Endodermal cell (in vitro differentiated cells): ENCODE measurements at regions not wholly inside any gene's neighbourhood (a gene's known extent, or its start where the extent isn't known, plus 50 kb on each side); places are given as distances from the start of the nearest gene placed in this dataset.

Experiments used
- DNase-seq: peaks from one replicate; pipeline ENCODE4 v3.0.0-alpha.2; 2017
- H3K27ac ChIP-seq: 2 replicates; pipeline ENCODE4 v1.5.1; 2013; ENCODE audit warnings: mild to moderate bottlenecking, low read depth, low read length, moderate library complexity
- H3K27me3 ChIP-seq: 2 replicates; pipeline ENCODE4 v1.6.1; 2013; ENCODE audit warnings: mild to moderate bottlenecking, low read length, moderate library complexity; ENCODE audit not compliant: insufficient read depth, control insufficient read depth, poor library complexity, severe bottlenecking
- H3K36me3 ChIP-seq: 2 replicates; pipeline ENCODE4 v1.7.0; 2013; ENCODE audit warnings: mild to moderate bottlenecking, low read length, moderate library complexity; ENCODE audit not compliant: control insufficient read depth, insufficient read depth
- H3K4me1 ChIP-seq: one replicate; pipeline ENCODE4 v1.7.0; 2013; ENCODE audit warnings: low read length; ENCODE audit not compliant: control insufficient read depth, insufficient read depth
- H3K4me3 ChIP-seq: 2 replicates; pipeline ENCODE4 v1.5.1; 2013; ENCODE audit warnings: mild to moderate bottlenecking, low read length, moderate library complexity
- H3K9ac ChIP-seq: 2 replicates; pipeline ENCODE4 v1.6.1; 2013; ENCODE audit warnings: mild to moderate bottlenecking, low read length, moderate library complexity; ENCODE audit not compliant: poor library complexity, severe bottlenecking; ENCODE audit errors: extremely low read depth
- H3K9me3 ChIP-seq: 2 replicates; pipeline ENCODE4 v1.6.1; 2013; ENCODE audit warnings: mild to moderate bottlenecking, low read length, moderate library complexity; ENCODE audit not compliant: control insufficient read depth
- H3K27ac Mint-ChIP-seq: 2 replicates; pipeline ENCODE4 v1.8.0; 2020; ENCODE audit warnings: mixed read lengths
- H3K27me3 Mint-ChIP-seq: 2 replicates; pipeline ENCODE4 v1.8.0; 2021; ENCODE audit warnings: mild to moderate bottlenecking, mixed read lengths; ENCODE audit not compliant: insufficient read depth
- H3K36me3 Mint-ChIP-seq: 2 replicates; pipeline ENCODE4 v1.8.0; 2020; ENCODE audit warnings: low read depth, mixed read lengths
- H3K4me1 Mint-ChIP-seq: 2 replicates; pipeline ENCODE4 v1.8.0; 2020; ENCODE audit warnings: mixed read lengths
- H3K4me3 Mint-ChIP-seq: 2 replicates; pipeline ENCODE4 v1.8.0; 2020; ENCODE audit warnings: mild to moderate bottlenecking, moderate library complexity, mixed read lengths
- H3K9me3 Mint-ChIP-seq: 2 replicates; pipeline ENCODE4 v1.8.0; 2020; ENCODE audit warnings: mild to moderate bottlenecking, mixed read lengths
- WGBS, 2 experiments: methylation state at CpG; one replicate each; pipeline versions ENCODE4 v1.1.5 to v1.1.7; 2013; ENCODE audit warnings: missing lambda C conversion rate in 2 of 2, mixed read lengths in 1 of 2; ENCODE audit not compliant: insufficient coverage in 1 of 2, insufficient read length in 1 of 2; 5-methylcytosine and 5-hydroxymethylcytosine counted together
- TF ChIP-seq, protein P1 (sequence below): fragments of 200-600 bp; sonication (generic); conservative IDR thresholded peaks from 2 replicates; pipeline ENCODE4 v1.5.0; 2021; ENCODE audit warnings: antibody characterized with exemption, mild to moderate bottlenecking

DNA sequence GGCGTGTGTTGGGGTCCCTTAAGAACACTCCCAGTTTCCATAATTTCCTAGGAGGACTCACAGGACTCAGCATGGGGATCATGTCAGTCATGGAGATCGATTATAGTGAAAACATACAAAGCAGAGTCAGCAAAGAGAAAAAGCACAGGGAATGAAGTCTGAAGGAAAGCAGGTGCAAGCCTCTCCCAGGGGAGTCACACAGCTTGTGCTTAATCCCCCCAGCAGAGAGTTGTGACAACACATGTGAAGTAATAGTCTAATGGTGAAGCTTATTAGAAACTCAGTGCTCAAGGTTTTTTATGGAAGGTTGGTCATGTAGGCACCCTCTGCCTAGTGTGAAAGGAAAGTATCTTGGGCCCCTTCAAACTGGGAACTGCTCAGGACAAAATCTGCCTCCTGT lies 149.0 kb upstream of the SEL1L start:
- Histone ChIP-seq H3K4me3 (no peak overlapping the region), H3K9ac (no peak overlapping the region), H3K4me1 (peaks cover 19% of the 10 kb centered on the region), H3K9me3 (peaks cover 8% of the 10 kb centered on the region), H3K27ac (no peak overlapping the region), H3K36me3 (no peaks in the 10 kb centered on the region), H3K27me3 (no peaks in the 10 kb centered on the region)
- 94 to 100% methylated on average over 2 of the region's 2 CpGs for WGBS, 2 experiments
- DNase-seq, result no peak
- Mint-ChIP-seq H3K36me3 (peaks cover 6% of the 10 kb centered on the region), H3K4me1 (peaks cover 41% of the 10 kb centered on the region), H3K27ac (no peak overlapping the region), H3K4me3 (no peak overlapping the region), H3K27me3 (peaks cover 20% of the 10 kb centered on the region), H3K9me3 (peaks cover 12% of the 10 kb centered on the region)
- TF ChIP-seq, protein P1, sequence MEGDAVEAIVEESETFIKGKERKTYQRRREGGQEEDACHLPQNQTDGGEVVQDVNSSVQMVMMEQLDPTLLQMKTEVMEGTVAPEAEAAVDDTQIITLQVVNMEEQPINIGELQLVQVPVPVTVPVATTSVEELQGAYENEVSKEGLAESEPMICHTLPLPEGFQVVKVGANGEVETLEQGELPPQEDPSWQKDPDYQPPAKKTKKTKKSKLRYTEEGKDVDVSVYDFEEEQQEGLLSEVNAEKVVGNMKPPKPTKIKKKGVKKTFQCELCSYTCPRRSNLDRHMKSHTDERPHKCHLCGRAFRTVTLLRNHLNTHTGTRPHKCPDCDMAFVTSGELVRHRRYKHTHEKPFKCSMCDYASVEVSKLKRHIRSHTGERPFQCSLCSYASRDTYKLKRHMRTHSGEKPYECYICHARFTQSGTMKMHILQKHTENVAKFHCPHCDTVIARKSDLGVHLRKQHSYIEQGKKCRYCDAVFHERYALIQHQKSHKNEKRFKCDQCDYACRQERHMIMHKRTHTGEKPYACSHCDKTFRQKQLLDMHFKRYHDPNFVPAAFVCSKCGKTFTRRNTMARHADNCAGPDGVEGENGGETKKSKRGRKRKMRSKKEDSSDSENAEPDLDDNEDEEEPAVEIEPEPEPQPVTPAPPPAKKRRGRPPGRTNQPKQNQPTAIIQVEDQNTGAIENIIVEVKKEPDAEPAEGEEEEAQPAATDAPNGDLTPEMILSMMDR, result no peak

DNA sequence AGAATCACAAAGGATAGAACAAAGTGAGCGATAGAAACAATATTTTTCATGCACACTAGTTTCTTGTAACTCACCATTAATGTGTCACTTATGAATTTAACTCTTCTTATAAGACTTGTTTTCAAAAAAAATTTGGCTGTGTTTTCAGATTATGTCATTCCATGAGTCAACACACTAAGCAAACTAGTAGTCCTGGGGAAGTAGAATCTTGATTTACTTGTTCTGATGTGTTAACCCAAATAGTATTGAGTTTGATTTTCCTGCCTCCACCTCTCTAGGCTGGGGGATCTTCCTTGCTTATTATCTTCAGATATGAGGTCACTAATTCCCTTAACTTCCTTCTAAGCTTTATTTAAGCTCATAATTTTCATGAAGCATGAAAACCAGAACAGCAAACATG lies 151.0 kb upstream of the SEL1L start:
- Mint-ChIP-seq H3K27ac (no peak overlapping the region), H3K4me3 (no peak overlapping the region), H3K9me3 (peaks cover 5% of the 10 kb centered on the region), H3K4me1 (peaks cover 40% of the 10 kb centered on the region), H3K36me3 (no peaks in the 10 kb centered on the region), H3K27me3 (peaks cover 9% of the 10 kb centered on the region)
- Histone ChIP-seq H3K4me1 (peaks cover 19% of the 10 kb centered on the region), H3K27me3 (no peaks in the 10 kb centered on the region), H3K9ac (no peak overlapping the region), H3K36me3 (no peaks in the 10 kb centered on the region), H3K4me3 (no peak overlapping the region), H3K27ac (no peak overlapping the region), H3K9me3 (peaks cover 14% of the 10 kb centered on the region)
- TF ChIP-seq, protein P1, result no peak
- WGBS, 2 experiments, result 86 to 100% methylated on average over 1 of the region's 1 CpG
- DNase-seq, result no peak

DNA sequence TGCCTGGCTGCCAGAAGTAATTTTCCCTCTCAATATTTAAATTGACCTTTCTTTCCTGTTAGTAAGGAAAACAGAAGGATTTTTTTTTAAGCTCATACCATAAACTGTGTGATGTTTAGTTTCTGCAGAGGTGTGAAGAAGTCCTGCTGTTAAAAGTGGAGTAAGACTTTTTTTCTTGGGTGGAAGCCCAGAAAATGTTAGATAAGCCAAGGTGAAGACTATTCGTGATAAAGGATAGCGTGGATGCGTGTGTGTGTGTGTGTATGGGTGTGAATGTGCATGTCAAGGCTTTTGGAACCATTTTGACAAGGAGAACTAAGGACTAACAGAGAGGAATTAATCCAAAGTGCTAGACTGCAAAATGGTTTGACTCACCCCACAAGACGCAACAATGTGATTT lies 152.9 kb upstream of the SEL1L start:
- Histone ChIP-seq H3K36me3 (no peaks in the 10 kb centered on the region), H3K27me3 (no peaks in the 10 kb centered on the region), H3K9me3 (peaks cover 14% of the 10 kb centered on the region), H3K4me1 (peaks cover 7% of the 10 kb centered on the region), H3K9ac (no peak overlapping the region), H3K27ac (no peak overlapping the region), H3K4me3 (no peak overlapping the region)
- Mint-ChIP-seq H3K27me3 (peaks cover 6% of the 10 kb centered on the region), H3K9me3 (peaks cover 7% of the 10 kb centered on the region), H3K27ac (no peak overlapping the region), H3K4me3 (no peak overlapping the region), H3K36me3 (no peaks in the 10 kb centered on the region), H3K4me1 (peaks cover 22% of the 10 kb centered on the region)
- DNase-seq, result no peak
- TF ChIP-seq, protein P1, result no peak
- WGBS, 2 experiments, result 66 to 79% methylated on average over 4 of the region's 4 CpGs
